Lower lobe of right lung (tissue), 2 donors: ENCODE measurements at regions not wholly inside any gene's neighbourhood (a gene's known extent, or its start where the extent isn't known, plus 50 kb on each side); places are given as distances from the start of the nearest gene placed in this dataset.

Experiments used
- ATAC-seq, 2 donors: fragments of 200-7000 bp; cut with Tn5 transposase; one replicate each; pipeline ENCODE4 v1.9.1; 2020 to 2022; ENCODE audit warnings: mild to moderate bottlenecking in 2 of 2, moderate library complexity in 2 of 2
- DNase-seq: peaks from one replicate; pipeline ENCODE4 v3.0.0-alpha.2; 2020
- H3K27ac ChIP-seq: fragments of 200-600 bp; one replicate; pipeline ENCODE4 v1.8.0; 2022
- H3K27me3 ChIP-seq: fragments of 200-600 bp; one replicate; pipeline ENCODE4 v1.8.0; 2022; ENCODE audit warnings: low read depth
- H3K36me3 ChIP-seq: fragments of 200-600 bp; one replicate; pipeline ENCODE4 v1.8.0; 2022; ENCODE audit warnings: mild to moderate bottlenecking
- H3K4me1 ChIP-seq: fragments of 200-600 bp; one replicate; pipeline ENCODE4 v1.8.0; 2022
- H3K4me3 ChIP-seq: fragments of 200-600 bp; one replicate; pipeline ENCODE4 v1.8.0; 2022; ENCODE audit warnings: mild to moderate bottlenecking
- H3K9me3 ChIP-seq: fragments of 200-600 bp; one replicate; pipeline ENCODE4 v1.8.0; 2022
- CTCF ChIP-seq: fragments of 200-600 bp; IDR thresholded peaks from one replicate; pipeline ENCODE4 v1.8.0; 2022; ENCODE audit warnings: antibody characterized with exemption, mild to moderate bottlenecking
- intact Hi-C: fragments of 100-400 bp; cut with DNase I; formaldehyde crosslinking; loops from one replicate; pipeline ENCODE4 v1.11.0; 2022
- donor health status: DM: no; HTN: yes; CAD: no; lungs with severe emphysema.

GRCh38 chr17:77444984-77445759 lies 304.4 kb downstream of the SEC14L1 start:
- no peaks in the 10 kb centered on the region for H3K9me3 ChIP-seq
- H3K27me3 ChIP-seq = no peaks in the 10 kb centered on the region
- H3K4me1 ChIP-seq = peaks cover 81% of the 10 kb centered on the region
- DNase-seq (no peak), ATAC-seq (peak; percentile 69 to 82)
- peak overlapping the region; percentile 35 for H3K4me3 ChIP-seq
- peak overlapping the region; percentile 81 for H3K27ac ChIP-seq
- intact Hi-C loops = no loop called here
- no peaks in the 10 kb centered on the region for H3K36me3 ChIP-seq
- TF ChIP-seq CTCF = no peak

- H3K27ac ChIP-seq = peak overlapping the region; percentile 81
- intact Hi-C loops = no loop called here
- H3K4me1 ChIP-seq = peaks cover 81% of the 10 kb centered on the region
- no peaks in the 10 kb centered on the region for H3K27me3 ChIP-seq
- TF ChIP-seq CTCF = no peak
- H3K9me3 ChIP-seq = no peaks in the 10 kb centered on the region
- H3K36me3 ChIP-seq = no peaks in the 10 kb centered on the region
- H3K4me3 ChIP-seq = peak overlapping the region; percentile 35
- peak; percentile 53 to 60 for ATAC-seq
- peak; percentile 73 for DNase-seq
These were observed 305.2 kb downstream of the SEC14L1 start for GRCh38 chr17:77445760-77446532.

- H3K27me3 ChIP-seq = no peaks in the 10 kb centered on the region
- H3K9me3 ChIP-seq = no peaks in the 10 kb centered on the region
- H3K4me3 ChIP-seq = no peak overlapping the region
- intact Hi-C loops = no loop called here
- ATAC-seq (no peak), DNase-seq (no peak)
- no peaks in the 10 kb centered on the region for H3K36me3 ChIP-seq
- H3K27ac ChIP-seq = peak overlapping the region; percentile 81
- TF ChIP-seq CTCF = no peak
- peaks cover 80% of the 10 kb centered on the region for H3K4me1 ChIP-seq
These were observed 306.3 kb downstream of the SEC14L1 start for GRCh38 chr17:77446940-77447634.

- ATAC-seq (no peak), DNase-seq (no peak)
- Histone ChIP-seq H3K27me3 (no peaks in the 10 kb centered on the region), H3K27ac (peak overlapping the region; percentile 81), H3K9me3 (no peaks in the 10 kb centered on the region), H3K36me3 (no peaks in the 10 kb centered on the region), H3K4me3 (no peak overlapping the region), H3K4me1 (peaks cover 82% of the 10 kb centered on the region)
- intact Hi-C loops = no loop called here
- no peak for TF ChIP-seq CTCF
These were observed 308.7 kb downstream of the SEC14L1 start for GRCh38 chr17:77449373-77449907.
